Right ventricle myocardium superior (tissue), 1 donor: ENCODE measurements at regions not wholly inside any gene's neighbourhood (a gene's known extent, or its start where the extent isn't known, plus 50 kb on each side); places are given as distances from the start of the nearest gene placed in this dataset.
"Not testable (repeated sequence)": the region's sequence is repeated elsewhere in the genome, so short reads cannot be mapped to it uniquely, and the experiment has no call there.

Experiments
- ATAC-seq: fragments of 200-7000 bp; cut with Tn5 transposase; one replicate; pipeline ENCODE4 v1.9.1; 2020; ENCODE audit warnings: mild to moderate bottlenecking; ENCODE audit not compliant: poor library complexity
- DNase-seq: peaks from one replicate; pipeline ENCODE4 v3.0.0-alpha.2; 2020
- intact Hi-C: fragments of 100-400 bp; cut with DNase I; formaldehyde crosslinking; loops from one replicate; pipeline ENCODE4 v1.11.2; 2022
- donor health status: DM: no; HTN: yes; CAD: no; lungs with severe emphysema.

- ATAC-seq: peak; percentile 27
- DNase-seq: no peak
- intact Hi-C loops: no loop called here
Measured at GRCh38 chr13:46498650-46499049, 54.3 kb upstream of the LRCH1 start.

- no peak for DNase-seq
- intact Hi-C loops: no loop called here
- no peak for ATAC-seq
Measured at GRCh38 chr13:46496086-46496485, 56.9 kb upstream of the LRCH1 start.

GRCh38 chr13:46495651-46496050 lies 57.3 kb upstream of the LRCH1 start:
- intact Hi-C loops: no loop called here
- DNase-seq: no peak
- no peak for ATAC-seq

- intact Hi-C loops: no loop called here
- no peak for DNase-seq
Measured at GRCh38 chr13:46495066-46495465, 57.9 kb upstream of the LRCH1 start.

GRCh38 chr13:46492946-46493345 lies 60.0 kb upstream of the LRCH1 start:
- ATAC-seq (peak; percentile 43), DNase-seq (no peak)
- intact Hi-C loops: loop anchor here (1.0 kb wide), 1 partner anchor 228 kb away; no protein-coding TSS in a partner anchor

More at GRCh38 chr13:46495066-46495465, 57.9 kb upstream of the LRCH1 start:
- no peak for ATAC-seq

GRCh38 chr13:46491641-46492040 lies 61.3 kb upstream of the LRCH1 start:
- ATAC-seq (no peak), DNase-seq (no peak)
- intact Hi-C loops: loop anchor here (1.0 kb wide), 1 partner anchor 230 kb away; no protein-coding TSS in a partner anchor

- DNase-seq, intact Hi-C loops, ATAC-seq: not testable (repeated sequence)
Measured at GRCh38 chr13:46490713-46491112, 62.3 kb upstream of the LRCH1 start.

GRCh38 chr13:46490129-46490528 lies 62.8 kb upstream of the LRCH1 start:
- DNase-seq (no peak), ATAC-seq (peak; percentile 22)
- intact Hi-C loops: no loop called here

- intact Hi-C loops: no loop called here
- DNase-seq (no peak), ATAC-seq (peak; percentile 46)
Measured at GRCh38 chr13:46489586-46490023, 63.4 kb upstream of the LRCH1 start.

- DNase-seq (no peak), ATAC-seq (no peak)
- intact Hi-C loops: no loop called here
Measured at GRCh38 chr13:46487748-46488147, 65.2 kb upstream of the LRCH1 start.

- intact Hi-C loops: no loop called here
- ATAC-seq (no peak), DNase-seq (no peak)
Measured at GRCh38 chr13:46486270-46486669, 66.7 kb upstream of the LRCH1 start.

- ATAC-seq (no peak), DNase-seq (no peak)
- intact Hi-C loops: no loop called here
Measured at GRCh38 chr13:46484561-46484960, 68.4 kb upstream of the LRCH1 start.

GRCh38 chr13:46481166-46481565 lies 71.8 kb upstream of the LRCH1 start:
- DNase-seq (no peak), ATAC-seq (peak; percentile 36)
- intact Hi-C loops: no loop called here

- DNase-seq: no peak
- intact Hi-C loops: no loop called here
- no peak for ATAC-seq
Measured at GRCh38 chr13:46480131-46480530, 72.8 kb upstream of the LRCH1 start.

- ATAC-seq: no peak
- no peak for DNase-seq
- intact Hi-C loops: no loop called here
Measured at GRCh38 chr13:46479691-46480090, 73.3 kb upstream of the LRCH1 start.

GRCh38 chr13:46479283-46479682 lies 73.7 kb upstream of the LRCH1 start:
- ATAC-seq: no peak
- intact Hi-C loops: no loop called here
- no peak for DNase-seq

GRCh38 chr13:46478651-46479050 lies 74.3 kb upstream of the LRCH1 start:
- intact Hi-C loops: no loop called here

GRCh38 chr13:46476174-46476573 lies 76.8 kb upstream of the LRCH1 start:
- no peak for ATAC-seq
- DNase-seq: no peak
- intact Hi-C loops: no loop called here

More at GRCh38 chr13:46478651-46479050, 74.3 kb upstream of the LRCH1 start:
- ATAC-seq: no peak
- no peak for DNase-seq

GRCh38 chr13:46475541-46475991 lies 77.4 kb upstream of the LRCH1 start:
- no peak for ATAC-seq
- DNase-seq: no peak
- intact Hi-C loops: no loop called here

- DNase-seq: no peak
- intact Hi-C loops: no loop called here
- no peak for ATAC-seq
Measured at GRCh38 chr13:46473806-46474205, 79.2 kb upstream of the LRCH1 start.

GRCh38 chr13:46472384-46472783 lies 80.6 kb upstream of the LRCH1 start:
- DNase-seq (no peak), ATAC-seq (no peak)
- intact Hi-C loops: no loop called here
